GM21447 (cell line): ENCODE measurements at regions not wholly inside any gene's neighbourhood (a gene's known extent, or its start where the extent isn't known, plus 50 kb on each side); places are given as distances from the start of the nearest gene placed in this dataset.
A peak's percentile ranks its signal among the peaks of the same experiment; 100 is the strongest.

ENCODE experiments used
- ATAC-seq: cut with Tn5 transposase; IDR thresholded peaks from one replicate; pipeline ENCODE4 v1.9.1; 2021; ENCODE audit not compliant: unreplicated experiment

DNA sequence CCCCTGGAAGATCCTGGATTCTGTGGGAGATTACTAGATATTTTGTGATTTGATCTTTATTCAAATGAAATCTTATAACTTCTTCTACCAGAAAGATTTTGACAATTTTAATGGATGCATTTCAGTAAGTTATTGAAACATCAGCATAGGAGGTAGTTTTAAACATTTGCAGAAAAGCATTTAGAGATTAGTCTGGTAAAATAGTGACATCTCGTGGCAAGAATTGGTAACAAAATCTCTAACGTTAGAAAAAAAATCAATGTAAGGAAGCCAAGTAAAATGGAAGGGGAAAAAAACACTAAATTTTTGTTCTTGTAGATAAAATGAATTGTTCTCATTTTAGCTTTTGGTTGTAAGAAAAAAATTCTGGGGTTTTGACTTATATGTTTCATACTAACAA lies 73.3 kb downstream of the TASL start:
- no peak for ATAC-seq

DNA sequence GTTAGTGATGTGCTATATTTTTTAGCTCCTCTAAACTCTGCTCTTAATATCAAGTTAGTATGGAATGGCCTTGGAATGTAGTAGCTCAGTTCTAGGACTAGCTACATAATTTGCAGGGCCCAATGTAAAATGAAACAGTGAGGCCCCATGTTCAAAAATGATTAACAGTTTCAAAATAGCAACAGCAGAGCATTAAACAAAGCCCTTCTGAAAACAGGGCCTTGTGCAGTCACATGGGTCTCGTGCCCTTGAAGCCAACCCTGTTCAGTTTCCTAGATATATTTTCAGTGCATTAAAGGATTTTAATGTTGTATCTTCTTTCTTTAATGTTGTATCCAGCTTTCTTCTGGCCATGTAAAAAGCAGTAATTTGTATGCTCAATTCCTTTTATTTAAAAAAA lies 82.1 kb downstream of the TASL start:
- peak; percentile 48 for ATAC-seq

GRCh38 chrX:30493348-30493747 lies 84.2 kb downstream of the TASL start:
- no peak for ATAC-seq

DNA sequence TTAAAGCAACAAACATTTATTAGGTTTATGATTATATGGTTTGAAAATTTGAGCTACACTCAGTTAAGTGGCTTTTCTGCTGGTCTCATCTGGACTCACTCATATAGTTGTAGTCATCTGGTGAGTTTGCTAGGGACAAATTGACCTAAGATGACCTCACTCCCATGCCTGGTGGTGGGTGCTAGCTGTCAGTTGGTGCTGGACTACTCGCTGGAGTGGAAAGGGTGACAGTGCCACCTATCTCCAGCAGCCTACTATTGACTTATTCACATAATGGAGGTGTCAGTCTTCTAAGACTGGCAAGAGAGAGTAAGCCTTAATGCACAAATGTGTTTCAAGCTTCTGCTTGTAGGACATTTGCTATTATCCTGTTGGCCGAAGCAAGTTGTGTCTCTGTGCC lies 88.2 kb downstream of the TASL start:
- ATAC-seq: no peak

DNA sequence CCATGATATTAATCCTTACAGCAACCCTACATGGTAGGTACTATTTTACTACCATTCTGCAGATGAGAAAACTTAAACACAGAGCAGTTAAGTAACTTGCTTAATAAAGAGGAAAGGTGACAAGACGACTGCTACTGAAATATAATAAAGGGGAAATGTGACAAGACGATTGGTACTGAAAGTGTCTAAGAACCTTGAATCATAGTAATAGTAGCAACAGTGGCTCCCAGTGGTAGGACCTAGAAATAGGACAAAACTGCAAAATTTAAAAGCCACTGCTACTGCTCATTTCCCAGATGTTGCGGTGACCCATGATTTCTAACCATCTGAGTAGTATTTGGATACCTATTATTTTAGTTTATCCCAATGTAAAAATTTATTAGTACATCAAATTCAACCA lies 89.5 kb downstream of the TASL start:
- peak; percentile 80 for ATAC-seq

- ATAC-seq: peak; percentile 59
Observed at GRCh38 chrX:30483996-30484395, 93.6 kb downstream of the TASL start.

- ATAC-seq: no peak
Observed at GRCh38 chrX:30468471-30468870, 109.1 kb downstream of the TASL start.
